ENCODE measurements at regions not wholly inside any gene's neighbourhood (a gene's known extent, or its start where the extent isn't known, plus 50 kb on each side); places are given as distances from the start of the nearest gene placed in this dataset.

DNA sequence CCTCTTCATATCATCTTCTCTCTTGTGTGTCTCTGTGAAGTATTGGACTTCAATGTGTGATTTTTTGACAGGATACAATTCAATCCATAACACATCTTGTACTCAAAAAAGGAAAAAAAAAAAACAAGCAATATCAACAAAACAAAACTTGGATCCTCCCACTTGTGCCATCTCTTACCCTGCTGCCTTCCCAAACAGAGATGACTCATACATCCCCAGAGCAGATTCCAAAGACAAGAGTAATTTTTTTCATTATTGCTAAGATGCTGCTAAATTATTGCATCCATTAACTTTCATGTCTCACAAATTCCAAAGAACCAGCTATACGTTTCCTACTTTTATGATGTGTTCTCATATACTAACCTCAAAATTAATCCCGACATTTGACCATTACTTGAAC, 479.2 kb downstream of the GBA3 start:
- TF ChIP-seq, protein P1, sequence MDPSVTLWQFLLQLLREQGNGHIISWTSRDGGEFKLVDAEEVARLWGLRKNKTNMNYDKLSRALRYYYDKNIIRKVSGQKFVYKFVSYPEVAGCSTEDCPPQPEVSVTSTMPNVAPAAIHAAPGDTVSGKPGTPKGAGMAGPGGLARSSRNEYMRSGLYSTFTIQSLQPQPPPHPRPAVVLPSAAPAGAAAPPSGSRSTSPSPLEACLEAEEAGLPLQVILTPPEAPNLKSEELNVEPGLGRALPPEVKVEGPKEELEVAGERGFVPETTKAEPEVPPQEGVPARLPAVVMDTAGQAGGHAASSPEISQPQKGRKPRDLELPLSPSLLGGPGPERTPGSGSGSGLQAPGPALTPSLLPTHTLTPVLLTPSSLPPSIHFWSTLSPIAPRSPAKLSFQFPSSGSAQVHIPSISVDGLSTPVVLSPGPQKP (IDR thresholded peaks at IDR 0.05; ENCODE audit: borderline replicate concordance, low read depth, low read length), result no peak
- TF ChIP-seq BHLHE40 (IDR thresholded peaks at IDR 0.05; ENCODE audit: low read depth, low read length) (no peak), POLR2A (IDR thresholded peaks at IDR 0.05; ENCODE audit: low read depth, low read length) (no peak)
- TF ChIP-seq, protein P2, sequence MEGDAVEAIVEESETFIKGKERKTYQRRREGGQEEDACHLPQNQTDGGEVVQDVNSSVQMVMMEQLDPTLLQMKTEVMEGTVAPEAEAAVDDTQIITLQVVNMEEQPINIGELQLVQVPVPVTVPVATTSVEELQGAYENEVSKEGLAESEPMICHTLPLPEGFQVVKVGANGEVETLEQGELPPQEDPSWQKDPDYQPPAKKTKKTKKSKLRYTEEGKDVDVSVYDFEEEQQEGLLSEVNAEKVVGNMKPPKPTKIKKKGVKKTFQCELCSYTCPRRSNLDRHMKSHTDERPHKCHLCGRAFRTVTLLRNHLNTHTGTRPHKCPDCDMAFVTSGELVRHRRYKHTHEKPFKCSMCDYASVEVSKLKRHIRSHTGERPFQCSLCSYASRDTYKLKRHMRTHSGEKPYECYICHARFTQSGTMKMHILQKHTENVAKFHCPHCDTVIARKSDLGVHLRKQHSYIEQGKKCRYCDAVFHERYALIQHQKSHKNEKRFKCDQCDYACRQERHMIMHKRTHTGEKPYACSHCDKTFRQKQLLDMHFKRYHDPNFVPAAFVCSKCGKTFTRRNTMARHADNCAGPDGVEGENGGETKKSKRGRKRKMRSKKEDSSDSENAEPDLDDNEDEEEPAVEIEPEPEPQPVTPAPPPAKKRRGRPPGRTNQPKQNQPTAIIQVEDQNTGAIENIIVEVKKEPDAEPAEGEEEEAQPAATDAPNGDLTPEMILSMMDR (conservative IDR thresholded peaks at IDR 0.05; ENCODE audit: low read depth, low read length), result no peak
